HUES48 (cell line): ENCODE measurements at regions not wholly inside any gene's neighbourhood (a gene's known extent, or its start where the extent isn't known, plus 50 kb on each side); places are given as distances from the start of the nearest gene placed in this dataset.
"Not testable (repeated sequence)": the region's sequence is repeated elsewhere in the genome, so short reads cannot be mapped to it uniquely, and the experiment has no call there.

Experiments
- H3K27ac ChIP-seq: one replicate; pipeline ENCODE4 v1.7.0; 2013; ENCODE audit warnings: low read depth, low read length, inconsistent platforms
- H3K27me3 ChIP-seq: 2 replicates; pipeline ENCODE4 v1.6.1; 2013; ENCODE audit warnings: mild to moderate bottlenecking, low read length; ENCODE audit not compliant: control insufficient read depth, insufficient read depth
- H3K36me3 ChIP-seq: 2 replicates; pipeline ENCODE4 v1.6.1; 2013; ENCODE audit warnings: low read length; ENCODE audit not compliant: control insufficient read depth, insufficient read depth
- H3K4me1 ChIP-seq: 2 replicates; pipeline ENCODE4 v1.6.1; 2013; ENCODE audit warnings: mild to moderate bottlenecking, low read length; ENCODE audit not compliant: control insufficient read depth, insufficient read depth
- H3K4me3 ChIP-seq: 2 replicates; pipeline ENCODE4 v1.5.1; 2013; ENCODE audit warnings: mild to moderate bottlenecking, low read depth, low read length
- H3K9ac ChIP-seq: 2 replicates; pipeline ENCODE4 v1.6.1; 2013; ENCODE audit warnings: mild to moderate bottlenecking, low read depth, low read length, moderate library complexity
- H3K9me3 ChIP-seq: 2 replicates; pipeline ENCODE4 v1.6.1; 2013; ENCODE audit warnings: low read length; ENCODE audit not compliant: control insufficient read depth, insufficient read depth

DNA sequence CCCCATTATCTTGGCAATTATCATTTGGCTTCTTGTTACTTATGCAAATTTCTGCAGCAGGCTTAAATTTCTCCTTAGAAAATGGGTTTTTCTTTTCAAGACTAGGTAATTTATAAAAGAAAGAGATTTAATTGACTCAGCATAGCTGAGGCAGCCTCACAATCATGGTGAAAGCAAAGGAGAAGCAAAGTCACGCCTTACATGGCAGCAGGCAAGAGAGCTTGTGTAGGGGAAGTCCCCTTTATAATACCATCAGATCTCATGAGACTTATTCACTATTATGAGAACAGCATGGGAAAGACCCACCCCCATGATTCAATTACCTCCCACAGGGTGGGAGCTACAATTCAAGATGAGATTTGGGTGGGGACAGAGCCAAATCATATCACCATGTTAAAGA lies 158.3 kb upstream of the NRBF2 start:
- not testable (repeated sequence) for H3K36me3 ChIP-seq, H3K27me3 ChIP-seq, H3K9ac ChIP-seq, H3K4me3 ChIP-seq, H3K27ac ChIP-seq, H3K4me1 ChIP-seq
- peaks cover 16% of the 10 kb centered on the region for H3K9me3 ChIP-seq

DNA sequence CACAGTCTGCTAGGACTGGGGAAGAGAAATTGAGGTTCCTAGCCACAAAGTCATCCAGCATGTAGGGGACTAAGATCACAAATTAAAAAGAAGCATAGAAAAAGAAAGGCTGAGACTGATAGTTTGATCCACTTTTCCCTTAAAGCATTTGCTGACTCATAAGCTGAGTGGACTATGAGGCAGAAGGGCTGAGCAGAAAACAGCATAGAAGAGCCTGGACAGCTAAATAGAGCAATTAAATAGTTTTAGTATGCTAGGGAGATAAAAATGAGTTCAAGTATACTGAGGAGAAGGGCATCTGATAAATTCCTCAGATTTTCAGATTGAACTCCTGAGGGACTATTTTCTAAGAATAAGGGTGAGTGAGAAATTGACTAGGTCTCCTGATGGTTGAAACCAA lies 155.9 kb upstream of the EGR2 start:
- Histone ChIP-seq H3K9ac (no peak overlapping the region), H3K36me3 (no peaks in the 10 kb centered on the region), H3K4me1 (no peaks in the 10 kb centered on the region), H3K27ac (no peak overlapping the region), H3K4me3 (no peak overlapping the region), H3K27me3 (no peaks in the 10 kb centered on the region), H3K9me3 (peaks cover 16% of the 10 kb centered on the region)

DNA sequence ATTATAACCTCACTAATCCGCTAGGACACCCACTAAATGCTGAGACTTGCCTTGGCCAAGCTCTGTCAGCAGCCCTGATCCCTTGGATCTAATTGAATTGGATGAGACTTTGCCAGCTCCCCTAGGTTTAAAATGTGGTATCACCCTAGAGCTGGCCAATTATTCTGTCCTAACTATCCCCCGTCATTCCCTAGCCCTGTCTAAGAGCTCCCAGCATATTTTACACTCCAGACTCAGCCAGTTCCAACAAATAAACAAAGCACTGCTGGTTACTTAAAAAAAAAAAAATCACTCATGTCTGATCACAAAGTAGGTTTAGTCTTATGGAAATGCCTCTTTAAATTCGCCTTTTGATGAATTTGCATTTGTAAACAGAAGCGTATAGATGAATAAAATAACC lies 147.9 kb upstream of the EGR2 start:
- Histone ChIP-seq H3K9ac (no peak overlapping the region), H3K36me3 (no peaks in the 10 kb centered on the region), H3K27me3 (no peaks in the 10 kb centered on the region), H3K9me3 (no peaks in the 10 kb centered on the region), H3K27ac (no peak overlapping the region), H3K4me1 (no peaks in the 10 kb centered on the region), H3K4me3 (no peak overlapping the region)

DNA sequence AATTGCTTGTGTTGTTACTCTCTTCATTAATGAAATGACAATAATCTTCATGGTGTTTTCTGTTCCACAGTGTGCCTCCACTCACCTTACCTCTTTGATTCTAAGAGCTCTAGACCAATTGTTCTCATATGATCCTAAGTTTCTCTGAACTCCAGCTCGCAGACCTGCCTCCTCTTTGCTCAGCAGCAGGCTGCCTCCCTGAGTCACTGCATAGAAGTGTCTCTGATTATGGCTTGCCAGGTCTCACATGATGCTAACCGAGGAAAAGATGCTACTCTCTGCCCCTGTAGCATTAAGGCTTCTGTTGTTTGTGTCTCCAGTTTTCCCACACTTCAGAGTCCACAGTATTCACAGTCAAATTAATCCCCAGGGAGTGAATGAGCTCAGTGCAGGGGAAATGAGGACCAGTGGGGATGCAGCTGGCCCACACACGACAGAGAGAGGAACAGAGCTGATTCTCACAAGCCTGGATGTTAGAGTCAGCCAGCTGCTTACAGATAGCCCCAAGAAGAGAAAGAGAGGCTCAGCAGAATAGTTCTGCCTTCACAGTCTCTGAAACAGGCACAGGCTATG lies 145.9 kb upstream of the EGR2 start:
- Histone ChIP-seq H3K27ac (no peak overlapping the region), H3K36me3 (no peaks in the 10 kb centered on the region), H3K27me3 (no peaks in the 10 kb centered on the region), H3K9me3 (no peaks in the 10 kb centered on the region), H3K9ac (no peak overlapping the region), H3K4me1 (no peaks in the 10 kb centered on the region), H3K4me3 (no peak overlapping the region)

DNA sequence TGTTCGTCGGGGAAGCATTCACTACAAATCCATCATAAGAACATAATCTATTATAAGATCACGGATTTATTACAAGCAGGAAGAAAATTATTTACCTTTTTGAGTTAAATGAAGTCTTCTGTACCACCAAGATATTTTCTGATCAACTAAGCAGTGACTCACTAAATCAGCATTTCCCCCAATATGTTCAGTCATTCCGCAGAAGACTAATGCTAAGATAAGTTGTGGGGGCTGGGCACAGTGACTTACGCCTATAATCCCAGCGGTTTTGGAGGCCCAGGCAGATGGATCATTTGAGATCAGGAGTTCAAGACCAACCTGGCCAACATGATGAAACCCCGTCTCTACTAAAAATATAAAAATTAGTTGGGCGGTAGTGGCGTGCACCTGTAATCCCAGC lies 144.2 kb upstream of the EGR2 start:
- no peak overlapping the region for H3K4me3 ChIP-seq
- no peaks in the 10 kb centered on the region for H3K9me3 ChIP-seq
- H3K36me3 ChIP-seq: no peaks in the 10 kb centered on the region
- H3K27ac ChIP-seq: no peak overlapping the region
- no peak overlapping the region for H3K9ac ChIP-seq
- no peaks in the 10 kb centered on the region for H3K4me1 ChIP-seq
- H3K27me3 ChIP-seq: no peaks in the 10 kb centered on the region

DNA sequence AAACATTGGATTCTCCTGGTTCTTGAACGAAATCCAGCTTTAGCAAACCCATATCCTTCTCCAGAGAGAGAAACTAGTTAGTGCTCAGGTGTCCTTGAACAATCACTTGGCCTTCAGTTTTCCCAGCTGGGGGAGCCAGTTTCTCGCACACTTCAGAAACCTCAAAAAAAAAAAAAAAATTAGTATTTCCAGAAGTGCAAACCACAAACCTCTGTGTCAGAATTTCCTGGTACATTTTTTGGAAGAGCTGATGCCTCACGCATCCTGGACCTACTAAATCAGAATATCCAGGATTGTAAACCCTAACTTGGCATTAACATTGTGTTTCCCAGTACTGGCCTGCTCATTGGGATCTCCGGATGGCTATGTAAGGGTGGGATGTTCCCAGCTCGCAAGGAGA lies 143.4 kb upstream of the EGR2 start:
- Histone ChIP-seq H3K9me3 (no peaks in the 10 kb centered on the region), H3K4me1 (no peaks in the 10 kb centered on the region), H3K9ac (no peak overlapping the region), H3K36me3 (no peaks in the 10 kb centered on the region), H3K4me3 (no peak overlapping the region), H3K27ac (no peak overlapping the region), H3K27me3 (no peaks in the 10 kb centered on the region)

DNA sequence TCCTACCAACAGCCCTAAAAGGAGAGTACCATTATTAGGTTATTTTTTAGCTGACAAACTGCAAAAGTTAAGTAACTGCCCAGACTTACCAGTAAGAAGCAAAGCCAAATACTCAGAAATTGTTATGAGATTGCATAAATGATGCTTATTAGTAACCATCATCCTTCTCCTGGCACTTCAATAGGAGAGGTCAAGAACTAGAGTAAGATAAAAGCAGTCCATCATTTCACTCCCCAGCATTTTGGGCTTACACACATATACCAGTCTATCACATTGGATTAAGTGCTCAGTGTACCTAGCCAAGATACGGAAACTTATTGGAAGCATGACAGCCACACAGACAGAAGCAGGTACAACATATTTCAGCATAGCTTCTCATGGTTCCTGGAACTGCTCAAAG lies 142.8 kb upstream of the EGR2 start:
- Histone ChIP-seq H3K4me3 (no peak overlapping the region), H3K9me3 (no peaks in the 10 kb centered on the region), H3K27me3 (no peaks in the 10 kb centered on the region), H3K9ac (no peak overlapping the region), H3K4me1 (no peaks in the 10 kb centered on the region), H3K36me3 (no peaks in the 10 kb centered on the region), H3K27ac (no peak overlapping the region)

DNA sequence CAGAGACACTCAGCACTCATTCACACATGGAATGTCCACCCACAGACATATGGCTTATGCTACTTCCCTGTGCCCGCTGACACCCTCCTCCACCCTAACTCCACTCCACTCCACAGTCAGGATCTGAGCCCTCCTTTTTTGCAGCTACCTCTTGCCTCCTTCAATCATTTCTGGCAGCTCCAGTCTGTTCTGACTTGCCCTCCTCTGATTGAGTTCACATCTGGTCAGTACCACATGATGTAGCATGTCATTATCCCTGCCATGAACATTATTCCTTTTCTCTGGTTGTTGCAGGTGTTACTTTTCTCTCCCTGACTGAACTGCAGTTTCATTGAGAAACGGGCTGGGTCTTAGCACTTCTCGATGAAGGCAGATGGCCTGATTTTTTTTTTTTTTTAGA lies 130.1 kb upstream of the EGR2 start:
- Histone ChIP-seq H3K4me1 (no peaks in the 10 kb centered on the region), H3K9ac (no peak overlapping the region), H3K27ac (no peak overlapping the region), H3K27me3 (no peaks in the 10 kb centered on the region), H3K36me3 (no peaks in the 10 kb centered on the region), H3K4me3 (no peak overlapping the region), H3K9me3 (no peaks in the 10 kb centered on the region; the same call in 1 of the 2 replicates)

DNA sequence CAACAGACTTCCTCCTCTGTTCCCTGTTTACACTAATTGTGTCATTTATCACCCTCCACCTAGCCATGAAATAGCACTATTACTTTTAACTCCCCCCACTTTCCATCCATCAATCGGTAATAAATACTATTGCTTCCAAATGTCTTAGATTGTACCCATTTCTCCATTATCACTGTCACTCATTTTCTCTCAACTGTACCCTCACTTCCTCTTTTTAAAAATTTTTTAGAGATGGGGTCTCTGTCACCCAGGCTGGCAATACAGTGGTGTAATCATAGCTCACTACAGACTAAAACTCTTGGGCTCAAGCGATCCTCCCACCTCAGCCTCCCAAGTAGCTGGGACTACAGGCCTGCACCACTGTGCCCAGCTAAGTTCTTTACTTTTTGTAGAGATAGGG lies 123.5 kb upstream of the EGR2 start:
- no peak overlapping the region for H3K4me3 ChIP-seq
- no peak overlapping the region for H3K9ac ChIP-seq
- no peaks in the 10 kb centered on the region for H3K36me3 ChIP-seq
- no peaks in the 10 kb centered on the region for H3K4me1 ChIP-seq
- H3K9me3 ChIP-seq: no peaks in the 10 kb centered on the region
- no peak overlapping the region for H3K27ac ChIP-seq
- no peaks in the 10 kb centered on the region for H3K27me3 ChIP-seq

DNA sequence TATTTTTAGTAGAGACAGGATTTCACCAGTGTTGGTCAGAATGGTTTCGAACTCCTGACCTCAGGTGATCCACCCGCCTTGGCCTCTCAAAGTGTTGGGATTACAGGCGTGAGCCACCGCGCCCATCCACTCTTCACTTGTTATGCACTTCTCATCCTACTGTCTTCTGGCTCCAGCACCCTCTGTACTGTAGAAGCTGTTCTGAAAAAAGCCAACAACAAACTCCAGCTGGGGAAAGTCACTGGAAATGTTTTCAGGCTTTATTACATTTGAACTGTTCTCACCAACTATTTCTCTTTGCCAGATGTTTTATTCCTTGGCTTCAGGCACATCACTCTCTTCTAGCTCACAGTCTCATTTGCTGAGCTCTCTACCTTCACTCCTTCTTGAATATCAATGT lies 122.5 kb upstream of the EGR2 start:
- no peaks in the 10 kb centered on the region for H3K27me3 ChIP-seq
- H3K27ac ChIP-seq: no peak overlapping the region
- H3K4me3 ChIP-seq: no peak overlapping the region
- H3K36me3 ChIP-seq: no peaks in the 10 kb centered on the region
- H3K9ac ChIP-seq: no peak overlapping the region
- H3K4me1 ChIP-seq: no peaks in the 10 kb centered on the region
- no peaks in the 10 kb centered on the region for H3K9me3 ChIP-seq

DNA sequence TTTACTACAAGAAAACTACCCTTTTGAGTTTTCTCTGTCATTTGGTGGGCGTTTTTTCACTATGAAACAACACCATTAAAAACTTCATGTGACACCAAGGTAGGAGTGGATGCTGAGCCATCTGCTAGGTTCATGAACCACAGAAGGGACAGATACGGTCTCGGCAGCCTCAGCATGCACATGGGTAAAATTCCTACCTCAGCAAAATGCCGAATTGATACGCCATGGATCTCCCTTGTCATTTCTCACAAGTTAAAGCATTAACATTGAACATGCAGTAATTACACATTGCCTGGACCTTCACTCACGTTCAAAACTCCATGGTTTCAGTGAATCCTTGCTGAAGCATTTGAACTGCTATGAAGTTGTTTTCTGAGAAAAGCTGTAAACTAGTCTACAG lies 121.5 kb upstream of the EGR2 start:
- no peaks in the 10 kb centered on the region for H3K36me3 ChIP-seq

DNA sequence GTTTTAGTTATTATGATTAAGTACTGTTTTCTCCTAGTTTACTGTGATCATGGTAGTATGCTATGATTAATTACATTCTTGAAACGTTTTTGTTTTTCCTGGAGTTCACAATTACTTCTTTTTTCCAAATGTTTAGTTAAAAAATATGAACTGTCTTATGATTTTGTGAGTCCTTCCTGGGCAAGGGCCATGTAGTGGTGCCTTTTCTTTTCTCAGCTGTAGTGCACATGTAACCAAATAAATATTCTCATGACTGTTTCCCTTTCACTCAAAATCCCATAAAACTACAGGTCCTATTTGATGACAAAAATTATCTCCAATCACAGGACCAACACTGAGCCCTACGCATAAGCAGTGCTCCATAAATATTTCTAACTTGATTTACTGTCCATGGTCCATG lies 118.9 kb upstream of the EGR2 start:
- Histone ChIP-seq H3K27ac (no peak overlapping the region), H3K9ac (no peak overlapping the region)

More for the DNA sequence above, 121.5 kb upstream of the EGR2 start:
- H3K9ac ChIP-seq: no peak overlapping the region
- H3K27me3 ChIP-seq: no peaks in the 10 kb centered on the region
- no peaks in the 10 kb centered on the region for H3K4me1 ChIP-seq
- H3K27ac ChIP-seq: no peak overlapping the region
- no peak overlapping the region for H3K4me3 ChIP-seq
- H3K9me3 ChIP-seq: no peaks in the 10 kb centered on the region

More for the DNA sequence above, 118.9 kb upstream of the EGR2 start:
- no peaks in the 10 kb centered on the region for H3K36me3 ChIP-seq
- no peaks in the 10 kb centered on the region for H3K9me3 ChIP-seq
- H3K4me3 ChIP-seq: no peak overlapping the region
- H3K27me3 ChIP-seq: no peaks in the 10 kb centered on the region
- no peaks in the 10 kb centered on the region for H3K4me1 ChIP-seq
